Ramos (cell line): ENCODE measurements at regions not wholly inside any gene's neighbourhood (a gene's known extent, or its start where the extent isn't known, plus 50 kb on each side); places are given as distances from the start of the nearest gene placed in this dataset.

Source experiments
- in situ Hi-C: fragments of 300-500 bp; cut with MboI; formaldehyde crosslinking; loops from one replicate; pipeline ENCODE4 v1.14.3; 2022; ENCODE audit warnings: low sequenced_read_pairs; ENCODE audit not compliant: unreplicated experiment

DNA sequence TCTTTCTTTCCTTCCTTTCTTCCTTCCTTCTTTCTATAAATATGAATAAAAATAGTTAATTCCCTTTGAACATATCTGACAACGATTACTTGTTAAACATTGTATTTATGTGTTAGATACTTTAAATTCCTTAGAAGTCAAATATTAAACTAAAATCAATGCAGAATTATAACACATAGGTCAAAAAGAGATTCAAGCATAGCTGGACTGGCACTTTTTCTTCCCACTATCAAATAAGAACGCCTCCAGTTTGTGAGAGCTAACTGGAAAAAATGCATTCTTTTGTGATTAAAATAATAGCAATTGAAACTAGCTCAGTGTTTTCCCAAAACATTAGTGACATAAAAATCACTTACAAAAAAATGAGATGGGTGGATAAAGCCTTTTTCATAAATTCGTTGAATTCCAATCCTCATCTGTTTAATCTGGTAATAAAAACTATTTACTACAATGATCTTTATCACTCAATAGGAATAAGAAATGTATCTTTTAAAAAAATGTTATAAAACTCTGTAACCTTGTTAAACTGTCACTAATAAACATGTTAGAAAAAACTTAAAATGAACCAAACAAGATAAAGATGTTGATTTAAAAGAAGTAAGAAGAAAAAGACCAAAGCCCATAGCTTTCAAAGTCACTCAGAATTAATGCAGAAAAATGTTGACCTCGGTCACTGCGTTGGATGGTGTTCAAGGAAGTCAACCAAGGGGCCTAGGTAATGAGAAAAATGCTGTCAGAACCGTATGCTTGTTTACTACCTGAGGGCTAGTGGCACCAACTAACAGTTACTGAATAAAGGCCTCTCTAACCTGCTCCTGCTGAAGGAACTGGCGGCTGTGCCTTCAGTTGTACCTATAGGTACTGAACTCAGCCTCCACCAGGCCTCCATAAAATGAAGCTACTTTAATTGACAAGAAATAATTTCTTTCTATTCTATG, 1039.5 kb upstream of the SLC10A2 start:
- in situ Hi-C loops: no loop called here

DNA sequence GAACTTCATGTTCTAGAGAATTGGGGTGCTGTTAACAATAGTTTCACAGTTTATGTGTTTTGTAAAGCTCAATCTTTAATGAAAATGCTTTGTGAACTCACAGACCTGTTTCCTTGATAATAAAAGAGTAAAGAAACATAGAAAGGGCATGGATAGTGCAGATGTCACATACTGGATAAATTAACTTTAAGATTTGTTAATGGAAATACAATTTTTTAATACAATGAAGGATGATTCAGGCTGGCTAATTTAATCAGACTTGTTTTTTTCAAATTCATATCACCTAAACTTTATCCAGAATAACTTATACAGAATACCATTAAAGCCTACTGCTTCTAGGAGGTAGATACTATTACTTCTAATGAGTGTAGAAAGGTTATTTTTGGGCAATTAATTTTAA, 1033.5 kb upstream of the SLC10A2 start:
- in situ Hi-C loops: no loop called here

DNA sequence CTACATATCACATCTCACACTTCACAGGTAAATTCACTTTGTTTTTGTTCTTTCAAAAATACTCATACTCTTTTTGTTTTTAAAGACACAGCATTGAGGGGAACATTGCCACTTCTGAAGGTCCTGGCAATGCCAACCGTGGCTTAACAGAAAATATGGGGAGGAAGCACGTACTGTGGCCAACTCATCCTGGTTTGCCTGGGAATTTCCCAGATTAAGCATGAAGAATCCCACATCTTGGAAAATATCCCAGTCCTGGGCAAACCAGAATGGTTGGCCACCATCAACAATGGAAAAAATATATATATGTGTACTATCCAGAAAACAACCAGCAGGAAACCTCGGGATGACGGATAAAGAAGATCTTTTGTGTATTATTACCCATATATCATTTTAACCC, 1032.2 kb upstream of the SLC10A2 start:
- in situ Hi-C loops: no loop called here

DNA sequence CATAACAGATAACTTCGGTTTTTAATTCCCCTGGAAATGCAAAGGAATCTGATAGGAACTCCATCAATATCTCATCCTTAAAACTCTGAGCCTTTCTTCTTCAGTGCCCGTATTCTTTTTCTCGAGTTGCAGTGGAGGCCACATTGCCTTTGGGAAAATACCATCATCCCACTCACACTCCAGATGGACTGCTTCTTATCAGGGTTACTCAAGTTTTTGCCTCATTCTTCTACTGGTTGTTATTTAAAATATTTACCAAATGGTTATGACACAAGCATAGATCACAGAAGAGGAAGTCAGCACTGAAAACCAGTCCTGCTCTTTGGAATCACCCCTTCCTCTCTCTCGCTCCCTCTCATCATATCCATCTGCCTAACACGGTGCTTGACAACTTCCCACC, 1020.5 kb upstream of the SLC10A2 start:
- in situ Hi-C loops: no loop called here

DNA sequence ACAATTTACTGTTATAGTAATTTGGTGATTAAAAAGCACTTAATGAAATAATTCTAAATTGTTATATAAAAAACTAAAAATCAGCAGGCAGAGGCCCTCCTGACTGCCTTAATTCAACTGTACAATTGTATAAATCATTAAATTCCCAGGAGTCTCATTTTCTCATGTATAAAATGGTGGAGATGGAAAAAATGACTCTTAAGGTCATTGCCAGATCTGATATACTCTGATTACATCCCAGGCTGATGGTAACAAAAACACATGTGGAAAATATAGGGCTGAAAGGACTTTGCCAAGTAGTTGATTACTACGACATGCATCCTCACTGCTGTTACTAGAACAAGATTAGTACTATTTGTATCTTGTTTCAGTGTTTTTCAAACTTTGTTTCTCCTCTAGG, 1020.0 kb upstream of the SLC10A2 start:
- in situ Hi-C loops: no loop called here

DNA sequence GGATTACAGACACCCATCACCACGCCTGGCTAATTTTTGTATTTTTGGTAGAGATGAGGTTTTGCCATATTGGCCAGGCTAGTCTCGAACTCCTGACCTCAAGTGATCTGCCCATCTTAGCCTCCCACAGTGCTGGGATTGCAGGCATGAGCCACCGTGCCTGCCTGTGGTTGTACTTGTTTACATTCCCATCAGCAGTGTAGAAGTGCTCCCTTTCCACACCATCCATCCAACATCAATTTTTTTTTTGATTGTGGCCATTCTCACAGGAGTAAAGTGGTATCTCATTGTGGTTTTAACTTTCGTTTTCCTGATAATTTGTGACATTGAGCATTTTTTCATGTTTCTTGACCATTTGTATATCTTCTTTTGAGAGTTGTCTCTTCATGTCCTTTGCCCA, 1019.4 kb upstream of the SLC10A2 start:
- in situ Hi-C loops: no loop called here

DNA sequence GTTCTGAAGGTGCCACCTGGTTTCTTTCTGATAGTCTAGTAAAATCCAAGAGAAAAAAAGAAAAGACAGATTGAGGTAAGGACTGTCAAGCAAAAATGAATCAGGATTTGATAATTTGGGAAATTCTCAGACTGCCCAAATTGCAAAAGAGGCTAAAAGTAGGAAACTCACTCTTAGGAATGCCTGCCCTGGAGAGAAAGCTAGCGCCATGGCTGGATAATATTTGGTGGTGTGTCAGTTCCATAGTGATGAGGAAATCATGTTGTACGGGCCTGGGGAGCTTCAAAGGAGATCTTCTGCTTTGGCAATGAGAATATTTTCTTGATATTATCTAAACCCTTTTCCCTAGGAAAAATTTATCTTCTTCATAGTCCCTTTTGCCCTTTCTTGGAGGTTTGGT, 1008.1 kb upstream of the SLC10A2 start:
- in situ Hi-C loops: no loop called here

DNA sequence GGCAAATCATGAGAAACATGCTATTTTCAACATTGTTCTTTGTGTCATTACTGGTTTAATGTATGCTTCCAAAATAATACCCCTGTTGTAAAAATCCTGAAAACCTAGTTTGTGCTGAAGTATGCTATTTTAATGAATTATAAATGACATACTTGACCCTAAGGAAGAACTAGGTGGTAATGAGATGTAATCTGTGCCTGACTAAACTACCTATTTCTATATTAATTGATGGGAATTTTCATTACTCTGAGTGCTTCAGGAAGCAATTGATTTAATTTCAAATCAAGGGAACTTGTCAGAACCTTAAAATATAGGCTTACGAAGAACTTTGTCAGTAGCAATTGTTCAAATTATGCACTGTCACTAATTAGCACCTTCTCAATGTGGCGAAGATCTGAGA, 1005.6 kb upstream of the SLC10A2 start:
- in situ Hi-C loops: no loop called here

DNA sequence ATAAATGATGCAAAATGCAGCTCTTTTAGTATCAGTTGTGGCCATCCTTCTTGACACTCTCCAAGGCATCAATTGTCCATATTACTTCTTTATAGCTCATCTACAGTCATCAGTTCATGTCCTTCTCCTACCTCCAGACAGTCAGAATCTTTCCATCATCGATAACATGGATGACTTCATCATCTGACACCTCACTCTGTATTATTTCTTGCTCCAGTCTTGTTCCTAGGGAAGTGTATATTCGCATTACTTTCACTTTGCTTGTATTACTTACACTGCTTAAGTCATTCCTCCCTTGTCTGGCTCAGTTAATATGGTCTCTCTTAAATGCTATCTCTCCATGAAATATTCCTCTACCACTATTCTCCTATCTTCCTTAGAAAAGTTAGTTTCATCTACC, 999.1 kb upstream of the SLC10A2 start:
- in situ Hi-C loops: no loop called here

DNA sequence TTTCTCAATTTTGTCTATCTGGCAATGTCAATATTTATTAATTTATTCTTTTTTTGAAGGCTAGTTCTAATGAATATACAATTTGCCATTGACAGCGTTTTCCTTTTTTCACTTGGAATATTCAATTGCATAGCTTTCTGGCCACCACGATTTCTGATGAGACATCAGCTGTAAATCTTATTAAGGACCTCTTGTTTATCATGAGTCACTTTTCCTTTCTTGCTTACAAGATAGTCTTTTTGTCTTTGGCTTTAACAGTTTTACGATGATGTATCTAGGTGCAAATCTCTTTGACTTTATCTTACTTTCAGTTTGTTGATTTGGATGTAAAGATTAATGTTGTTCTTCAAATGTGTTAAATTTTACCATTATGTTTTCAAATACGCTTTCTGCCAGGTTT, 991.6 kb upstream of the SLC10A2 start:
- in situ Hi-C loops: no loop called here

DNA sequence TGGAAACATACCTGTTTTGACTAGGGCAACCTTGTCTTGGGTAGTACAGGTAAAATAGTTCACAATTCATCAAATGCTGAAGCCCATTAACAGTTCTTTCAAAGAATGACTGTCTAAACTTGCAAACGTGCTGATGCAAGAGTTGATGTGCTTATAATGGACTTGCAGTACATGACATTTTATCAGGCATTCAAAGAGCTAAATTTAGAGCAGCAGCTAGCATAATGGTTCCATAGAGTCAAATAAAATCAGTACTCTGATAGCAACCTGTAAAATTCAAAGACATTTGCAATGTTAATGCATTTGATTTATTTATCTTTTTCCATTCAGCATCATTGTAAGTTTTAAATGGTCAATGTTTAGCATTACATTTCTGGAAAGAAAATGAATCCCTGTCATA, 979.7 kb upstream of the SLC10A2 start:
- in situ Hi-C loops: no loop called here

DNA sequence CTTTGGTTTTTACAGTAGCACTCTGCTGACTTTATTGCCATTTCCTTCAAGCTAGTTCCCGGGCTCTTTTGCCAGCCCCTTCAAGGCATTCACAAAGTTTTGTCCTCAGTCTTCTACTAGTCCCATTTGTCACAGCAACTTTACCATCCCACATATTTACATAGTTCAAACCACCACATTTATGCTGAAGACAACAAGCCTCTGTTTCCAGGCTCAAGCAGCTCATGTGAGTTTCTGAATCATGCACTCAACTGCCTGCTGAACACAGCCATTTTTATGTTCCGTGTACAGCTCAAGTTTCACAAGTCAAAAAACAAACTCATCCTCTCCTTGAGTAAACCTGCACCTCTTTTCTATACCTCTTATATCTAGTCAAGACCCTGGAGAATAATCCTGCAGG, 977.0 kb upstream of the SLC10A2 start:
- in situ Hi-C loops: no loop called here

DNA sequence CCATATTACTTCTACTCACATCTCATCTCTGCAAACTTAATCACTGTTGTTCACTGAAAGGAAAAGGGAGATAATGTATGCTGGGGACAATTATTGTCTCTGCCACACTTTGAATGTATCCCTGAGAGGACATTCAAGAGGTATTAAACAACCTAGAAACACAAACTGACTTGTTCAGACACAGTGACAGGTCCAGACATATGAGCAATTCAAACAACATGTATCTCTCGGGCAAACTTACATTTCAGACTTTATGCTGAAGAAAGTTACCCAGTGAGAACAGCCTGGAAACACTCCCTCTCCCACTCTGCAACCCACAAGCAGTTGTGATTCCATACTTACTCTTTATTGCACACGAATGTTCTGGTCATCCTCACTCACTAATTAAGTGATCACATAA, 968.7 kb upstream of the SLC10A2 start:
- in situ Hi-C loops: no loop called here

DNA sequence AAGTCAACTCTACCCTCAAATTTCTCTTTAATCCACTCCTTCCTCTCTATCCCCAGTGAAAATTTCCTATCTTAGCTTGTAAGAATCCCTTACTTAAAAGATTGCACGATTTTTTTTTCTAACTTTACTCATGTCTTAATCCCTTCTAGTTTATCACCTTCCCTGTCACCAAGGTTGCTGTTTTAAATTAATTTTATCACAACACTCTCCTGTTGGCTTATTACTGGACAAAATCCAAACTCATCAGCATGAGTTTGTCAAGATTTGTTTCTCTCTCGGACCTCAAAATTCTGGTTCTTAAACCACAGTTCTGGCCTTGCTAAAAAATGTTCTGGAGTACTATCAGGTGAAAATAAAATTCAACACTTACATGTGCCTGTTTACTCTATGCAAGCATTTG, 959.1 kb upstream of the SLC10A2 start:
- in situ Hi-C loops: no loop called here

DNA sequence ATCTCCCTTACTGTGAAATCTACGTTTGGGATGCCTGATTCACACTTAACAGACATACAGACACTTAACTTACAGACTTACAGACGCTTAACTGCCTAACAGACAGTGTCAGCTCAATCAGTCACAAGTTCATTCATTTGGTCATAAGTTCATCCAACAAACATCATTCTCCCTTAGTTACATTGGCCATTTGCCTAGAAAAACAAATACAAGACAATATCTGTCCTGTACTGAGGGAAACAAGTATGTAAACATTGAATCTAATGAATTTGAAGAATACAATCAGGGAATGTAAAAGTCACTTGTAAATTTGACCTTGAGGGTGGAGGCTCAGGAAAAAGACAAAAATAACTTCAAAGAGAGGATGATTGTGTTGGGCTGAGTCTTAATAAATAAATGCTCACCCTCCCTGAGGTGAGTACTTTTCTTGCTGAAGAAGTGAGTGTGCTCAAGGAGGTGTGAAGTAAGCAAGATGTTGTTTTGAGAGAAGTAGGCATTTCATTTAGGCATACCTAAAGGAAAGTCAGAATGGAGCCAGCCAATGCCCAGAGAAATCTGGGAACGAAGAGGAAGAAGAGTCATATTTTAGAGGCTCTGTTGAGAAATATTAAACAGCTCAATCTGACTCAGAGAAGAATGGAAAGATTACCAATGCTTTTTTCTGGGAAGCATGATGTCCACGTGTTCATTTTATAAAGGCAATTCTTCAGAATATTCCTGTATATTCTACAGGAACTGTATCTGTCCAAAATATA, 958.4 kb upstream of the SLC10A2 start:
- in situ Hi-C loops: no loop called here

DNA sequence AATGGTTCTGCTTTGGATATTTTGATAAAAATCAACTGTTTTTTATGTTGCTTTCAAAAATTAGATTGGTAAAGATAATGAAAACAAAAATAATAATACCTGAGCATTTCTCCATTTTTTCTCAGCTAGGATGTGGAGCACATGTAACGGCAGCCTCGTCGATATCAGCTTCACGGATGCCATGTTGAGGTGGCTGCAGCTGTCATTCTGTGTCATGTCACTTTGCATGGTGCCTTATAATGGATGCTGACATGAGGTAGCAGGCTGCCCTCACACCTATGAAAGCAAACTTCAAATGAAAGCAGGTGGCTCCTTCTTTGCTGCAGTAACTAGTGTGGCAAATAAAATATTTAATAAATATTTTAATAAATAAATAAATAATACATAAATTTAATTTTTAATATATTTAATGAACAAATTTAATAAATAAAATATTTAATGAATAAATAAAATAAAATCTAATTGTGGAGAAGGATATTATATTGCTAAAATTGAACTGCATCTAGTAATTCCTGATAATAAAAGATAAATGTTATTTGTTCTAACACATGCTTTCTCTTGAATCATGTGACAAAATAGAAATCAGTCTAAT, 955.7 kb upstream of the SLC10A2 start:
- in situ Hi-C loops: no loop called here

DNA sequence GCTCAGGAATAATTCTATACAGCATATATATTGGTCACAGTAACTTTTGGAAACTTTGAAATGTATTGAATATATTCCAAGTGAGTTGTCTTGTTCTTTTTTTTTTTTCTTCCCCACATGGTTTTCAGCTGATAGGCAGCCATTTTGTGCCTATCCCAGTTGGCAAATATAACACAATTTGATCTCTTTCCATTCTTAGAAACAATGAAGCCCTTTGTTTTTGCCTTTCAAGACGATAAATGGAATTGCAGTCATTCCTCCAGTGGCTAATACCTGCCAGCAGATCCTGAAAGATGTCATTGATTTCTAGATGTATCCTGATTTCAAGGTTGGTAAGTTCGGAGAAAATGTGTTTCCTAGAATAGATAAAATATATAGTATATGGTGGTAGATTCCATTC, 951.1 kb upstream of the SLC10A2 start:
- in situ Hi-C loops: no loop called here

DNA sequence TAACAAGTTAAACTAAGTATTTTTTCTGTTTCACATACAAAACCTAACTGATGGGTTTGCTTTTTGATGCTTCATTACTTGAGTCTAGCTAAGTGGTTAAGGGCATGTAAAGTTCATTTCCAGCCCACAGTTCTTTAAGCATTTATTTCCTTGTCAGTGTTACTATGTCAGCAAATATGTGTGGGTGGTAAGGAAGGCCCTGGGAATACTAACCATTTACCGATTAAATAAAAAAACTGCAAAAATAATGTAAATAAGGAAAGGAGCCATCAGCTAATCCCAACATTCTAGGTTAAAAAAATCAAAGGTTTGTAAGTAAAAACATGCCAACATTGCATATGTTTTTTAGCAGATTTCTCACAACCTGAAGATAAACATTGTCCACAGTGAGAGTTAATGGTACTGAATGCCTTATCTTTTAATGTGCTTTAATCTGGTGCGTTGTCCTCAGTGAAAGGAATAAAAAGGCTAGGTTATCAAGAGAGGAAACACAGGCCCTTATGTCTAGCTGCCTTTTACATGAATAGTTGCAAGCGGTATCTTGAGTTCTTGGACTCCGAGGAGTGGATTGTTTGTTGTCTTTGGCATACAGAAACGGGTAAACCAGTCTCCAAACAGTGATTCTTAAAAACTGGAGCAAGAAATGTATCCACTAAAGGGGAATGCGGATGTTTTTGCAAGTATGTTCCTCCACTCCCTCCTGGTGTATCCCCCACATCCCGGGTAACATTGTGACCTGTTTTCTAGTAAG, 949.6 kb upstream of the SLC10A2 start:
- in situ Hi-C loops: no loop called here

DNA sequence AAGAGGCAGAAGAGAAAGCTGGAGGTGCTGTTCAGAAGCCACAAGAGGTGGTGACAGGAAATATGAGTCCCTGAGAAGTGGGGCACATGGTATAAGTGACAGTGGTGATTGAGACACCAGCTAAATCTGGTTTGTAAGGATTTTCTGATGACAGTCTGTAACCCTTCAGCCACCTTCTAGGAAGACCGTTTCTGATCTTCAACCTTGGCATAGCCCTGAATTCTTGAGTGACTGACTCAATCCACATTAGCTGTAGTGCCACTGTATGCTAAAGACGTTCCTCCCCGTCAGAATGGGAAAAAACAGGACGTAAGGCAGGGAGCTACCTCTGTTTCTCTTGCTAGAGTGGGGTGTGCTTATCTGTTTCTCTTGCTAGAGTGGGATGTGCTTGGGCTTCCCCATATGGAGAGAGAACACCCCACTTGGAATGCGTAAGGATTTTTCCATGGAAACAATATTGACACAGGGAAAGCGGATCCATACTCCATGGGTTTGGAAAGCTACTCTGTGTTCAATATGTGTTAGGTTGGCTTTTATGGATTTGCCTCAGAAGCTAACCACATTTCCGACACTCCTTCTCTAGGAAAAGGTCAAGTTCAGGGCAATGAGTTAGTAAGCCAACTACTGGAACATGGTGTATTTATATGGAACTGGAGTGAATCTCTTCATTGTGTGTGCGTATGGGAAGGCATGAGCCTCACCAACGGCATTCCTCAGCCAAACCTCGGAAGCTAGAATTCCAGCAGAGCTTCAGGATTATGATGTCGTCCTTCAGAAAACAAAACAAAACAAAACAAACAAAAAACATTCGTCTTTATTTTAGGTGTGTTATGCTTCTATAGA, 948.8 kb upstream of the SLC10A2 start:
- in situ Hi-C loops: no loop called here
